Liver (tissue), 8 donors: ENCODE measurements at regions not wholly inside any gene's neighbourhood (a gene's known extent, or its start where the extent isn't known, plus 50 kb on each side); places are given as distances from the start of the nearest gene placed in this dataset.

Source experiments
- DNase-seq: peaks from one replicate; pipeline ENCODE4 v3.0.0-alpha.2; 2017; ENCODE audit warnings: low spot score
- H3K27ac ChIP-seq, 2 donors: one replicate each; pipeline ENCODE4 v1.7.0; 2013; ENCODE audit warnings: inconsistent platforms in 2 of 2, low read length in 2 of 2, control low read depth in 1 of 2, low read depth in 1 of 2, mild to moderate bottlenecking in 1 of 2
- H3K27me3 ChIP-seq, 4 donors: one replicate each; pipeline versions ENCODE4 v1.6.1 to v1.7.0; 2013; ENCODE audit warnings: low read length in 3 of 4, inconsistent platforms in 1 of 4, mild to moderate bottlenecking in 1 of 4, moderate library complexity in 1 of 4; ENCODE audit not compliant: control insufficient read depth in 4 of 4, insufficient read depth in 4 of 4
- H3K36me3 ChIP-seq, 4 donors: one replicate each; pipeline versions ENCODE4 v1.6.1 to v1.7.0; 2013; ENCODE audit warnings: low read length in 3 of 4, mild to moderate bottlenecking in 3 of 4, low read depth in 1 of 4, moderate library complexity in 1 of 4; ENCODE audit not compliant: control insufficient read depth in 4 of 4, insufficient read depth in 3 of 4
- H3K4me1 ChIP-seq, 4 donors: one replicate each; pipeline versions ENCODE4 v1.6.1 to v1.7.0; 2013; ENCODE audit warnings: low read length in 3 of 4, mild to moderate bottlenecking in 3 of 4, moderate library complexity in 1 of 4; ENCODE audit not compliant: control insufficient read depth in 4 of 4, insufficient read depth in 4 of 4
- H3K4me3 ChIP-seq, 3 donors: one replicate each; pipeline versions ENCODE4 v1.6.1 to v1.7.0; 2013; ENCODE audit warnings: low read length in 3 of 3, control low read depth in 1 of 3, low read depth in 1 of 3, mild to moderate bottlenecking in 1 of 3
- H3K9ac ChIP-seq, 2 donors: one replicate each; pipeline ENCODE4 v1.7.0; 2013; ENCODE audit warnings: low read length in 2 of 2, mild to moderate bottlenecking in 2 of 2, moderate library complexity in 2 of 2, control low read depth in 1 of 2, low read depth in 1 of 2
- H3K9me3 ChIP-seq, 4 donors: one replicate each; pipeline versions ENCODE4 v1.6.1 to v1.7.0; 2013; ENCODE audit warnings: low read length in 3 of 4; ENCODE audit not compliant: control insufficient read depth in 4 of 4
- ATF3 ChIP-seq: IDR thresholded peaks from 2 replicates; pipeline ENCODE4 v1.6.1; 2016; ENCODE audit warnings: antibody characterized with exemption
- CTCF ChIP-seq: fragments of 150-350 bp; IDR thresholded peaks from 2 replicates; pipeline ENCODE4 v1.5.1; 2017; ENCODE audit warnings: improper control_type of control experiment, low read depth, low read length; ENCODE audit not compliant: missing input control
- HNF4A ChIP-seq, 2 donors: conservative IDR thresholded peaks; 2 replicates each; pipeline ENCODE4 v1.6.1; 2016; ENCODE audit warnings: antibody characterized with exemption in 2 of 2, mild to moderate bottlenecking in 2 of 2
- HNF4G ChIP-seq: IDR thresholded peaks from 2 replicates; pipeline ENCODE4 v1.6.1; 2016; ENCODE audit warnings: antibody characterized with exemption
- JUND ChIP-seq, 2 donors: IDR thresholded peaks; 2 replicates each; pipeline ENCODE4 v1.6.1; 2016; ENCODE audit warnings: antibody characterized with exemption in 2 of 2
- NR2F2 ChIP-seq: IDR thresholded peaks from 2 replicates; pipeline ENCODE4 v1.6.1; 2016; ENCODE audit warnings: antibody characterized with exemption
- RAD21 ChIP-seq, 2 donors: IDR thresholded peaks; 2 replicates each; pipeline ENCODE4 v1.6.1; 2016; ENCODE audit warnings: antibody characterized with exemption in 2 of 2, mild to moderate bottlenecking in 2 of 2
- REST ChIP-seq: IDR thresholded peaks from 2 replicates; pipeline ENCODE4 v1.6.1; 2016; ENCODE audit warnings: antibody characterized with exemption, mild to moderate bottlenecking
- SP1 ChIP-seq: IDR thresholded peaks from 2 replicates; pipeline ENCODE4 v1.6.1; 2018; ENCODE audit warnings: antibody characterized with exemption, mild to moderate bottlenecking
- TAF1 ChIP-seq: conservative IDR thresholded peaks from 2 replicates; pipeline ENCODE4 v1.6.1; 2016; ENCODE audit warnings: antibody characterized with exemption, mild to moderate bottlenecking
- WGBS: extraction: QIAGEN DNeasy Blood & Tissue Kit; methylation state at CpG from one replicate; pipeline ENCODE4 v1.1.7; 2013; 5-methylcytosine and 5-hydroxymethylcytosine counted together
- TF ChIP-seq, protein P1 (sequence below): IDR thresholded peaks from 2 replicates; pipeline ENCODE4 v1.6.1; 2016; ENCODE audit warnings: antibody characterized with exemption
- donor health status: healthy.
- donor health status: healthy.
- donor health status: healthy.
- donor health status: healthy.
- donor health status: healthy.

GRCh38 chr20:58005581-58006345 is 222.7 kb downstream of the ANKRD60 start:
- Histone ChIP-seq H3K27ac (no peak overlapping the region), H3K9ac (no peak overlapping the region), H3K36me3 (no peaks in the 10 kb centered on the region), H3K9me3 (no peaks in the 10 kb centered on the region), H3K4me1 (no peaks in the 10 kb centered on the region), H3K27me3 (peaks cover 0 to 2% (median 0%) of the 10 kb centered on the region in 4 donors), H3K4me3 (no peak overlapping the region)
- DNase-seq, result no peak
- TF ChIP-seq RAD21 (IDR thresholded peaks at IDR 0.05), result no peak
- 74% methylated on average over 8 of the region's 8 CpGs for WGBS

- no peak overlapping the region for H3K9ac ChIP-seq
- H3K36me3 ChIP-seq, result no peaks in the 10 kb centered on the region
- H3K4me3 ChIP-seq, result no peak overlapping the region
- WGBS, result 67% methylated on average over 4 of the region's 4 CpGs
- DNase-seq, result no peak
- H3K27me3 ChIP-seq, result peaks cover 0 to 2% (median 0%) of the 10 kb centered on the region in 4 donors
- no peaks in the 10 kb centered on the region for H3K9me3 ChIP-seq
- H3K27ac ChIP-seq, result no peak overlapping the region
- no peak for TF ChIP-seq JUND (IDR thresholded peaks at IDR 0.05)
- no peak for TF ChIP-seq REST
- TF ChIP-seq ATF3, result no peak
- H3K4me1 ChIP-seq, result no peaks in the 10 kb centered on the region
These were observed 223.6 kb downstream of the ANKRD60 start for GRCh38 chr20:58004900-58005299.

DNA sequence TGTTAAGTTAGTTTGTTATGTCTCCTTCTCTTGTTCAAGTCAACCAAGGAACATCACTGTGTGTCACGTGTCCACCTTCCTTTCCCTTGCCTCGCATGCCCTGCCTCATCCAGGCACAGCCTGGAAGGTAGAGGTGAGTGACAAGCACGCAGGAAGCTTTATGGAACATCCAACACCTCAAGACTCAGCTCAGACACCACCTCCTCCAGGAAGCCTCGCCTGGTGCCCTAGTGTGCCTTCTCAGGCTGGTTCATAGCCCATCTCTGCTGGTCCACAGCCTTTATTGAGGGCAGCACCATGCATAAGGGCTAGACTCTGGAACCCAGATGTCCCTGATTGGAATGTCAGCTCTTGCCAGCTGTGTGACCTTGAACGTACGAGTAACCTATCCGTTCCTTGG is 224.3 kb downstream of the ANKRD60 start:
- WGBS, result 65% methylated on average over 7 of the region's 7 CpGs
- no peak for DNase-seq
- no peaks in the 10 kb centered on the region for H3K9me3 ChIP-seq
- H3K27me3 ChIP-seq, result peaks cover 0 to 2% (median 0%) of the 10 kb centered on the region in 4 donors
- no peak overlapping the region for H3K9ac ChIP-seq
- H3K27ac ChIP-seq, result no peak overlapping the region
- H3K4me3 ChIP-seq, result no peak overlapping the region
- no peaks in the 10 kb centered on the region for H3K36me3 ChIP-seq
- TF ChIP-seq TAF1 (no peak), JUND (IDR thresholded peaks at IDR 0.05) (no peak), RAD21 (IDR thresholded peaks at IDR 0.05) (no peak), SP1 (no peak), HNF4G (no peak), CTCF (no peak), HNF4A (conservative IDR thresholded peaks at IDR 0.05) (no peak), REST (no peak), NR2F2 (no peak), ATF3 (no peak)
- TF ChIP-seq, protein P1, sequence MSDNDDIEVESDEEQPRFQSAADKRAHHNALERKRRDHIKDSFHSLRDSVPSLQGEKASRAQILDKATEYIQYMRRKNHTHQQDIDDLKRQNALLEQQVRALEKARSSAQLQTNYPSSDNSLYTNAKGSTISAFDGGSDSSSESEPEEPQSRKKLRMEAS, result no peak
- no peaks in the 10 kb centered on the region for H3K4me1 ChIP-seq
